ACHN (cell line): ENCODE measurements at regions not wholly inside any gene's neighbourhood (a gene's known extent, or its start where the extent isn't known, plus 50 kb on each side); places are given as distances from the start of the nearest gene placed in this dataset.
"Not testable (repeated sequence)": the region's sequence is repeated elsewhere in the genome, so short reads cannot be mapped to it uniquely, and the experiment has no call there.

ENCODE experiments used
- DNase-seq: peaks from one replicate; pipeline ENCODE4 v3.0.0-alpha.2; 2015
- in situ Hi-C: cut with HindIII; loops from 2 replicates; pipeline ENCODE4 v1.10.0; 2017; ENCODE audit warnings: low sequenced_read_pairs, low pct_ligation_motif_present, low pct_unique_long_range_greater_than_20kb

DNA sequence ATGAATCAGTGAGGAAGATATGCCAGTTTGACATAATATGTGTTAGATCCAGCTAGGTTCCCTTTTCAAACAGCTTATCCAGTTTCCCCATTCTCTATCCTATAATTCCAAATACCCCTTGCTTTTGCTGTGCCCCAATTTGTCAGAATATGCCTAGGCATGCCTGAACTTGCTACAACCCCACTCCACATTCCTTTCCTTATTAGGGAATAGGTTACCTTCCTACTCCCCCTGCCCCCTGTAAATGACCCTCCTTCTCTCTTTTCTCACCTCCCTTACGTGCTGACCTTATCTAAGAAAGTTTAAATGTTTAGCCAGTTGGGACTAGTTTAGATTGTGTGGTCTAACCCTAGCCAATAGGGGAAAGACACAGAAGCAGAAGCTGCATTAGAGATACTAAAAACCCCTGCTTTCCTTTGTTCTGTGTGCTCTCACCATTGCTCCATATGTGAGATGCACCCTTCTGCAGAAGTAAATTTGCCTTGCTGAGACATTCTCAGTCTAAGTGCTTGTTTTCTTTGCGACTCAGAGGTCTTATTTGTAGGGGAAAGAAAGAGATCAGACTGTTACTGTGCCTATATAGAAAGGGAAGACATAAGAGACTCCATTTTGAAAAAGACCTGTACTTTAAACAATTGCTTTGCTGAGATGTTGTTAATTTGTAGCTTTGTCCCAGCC is 267.8 kb downstream of the SH2D4B start:
- DNase-seq, result no peak
- in situ Hi-C loops, result no loop called here

DNA sequence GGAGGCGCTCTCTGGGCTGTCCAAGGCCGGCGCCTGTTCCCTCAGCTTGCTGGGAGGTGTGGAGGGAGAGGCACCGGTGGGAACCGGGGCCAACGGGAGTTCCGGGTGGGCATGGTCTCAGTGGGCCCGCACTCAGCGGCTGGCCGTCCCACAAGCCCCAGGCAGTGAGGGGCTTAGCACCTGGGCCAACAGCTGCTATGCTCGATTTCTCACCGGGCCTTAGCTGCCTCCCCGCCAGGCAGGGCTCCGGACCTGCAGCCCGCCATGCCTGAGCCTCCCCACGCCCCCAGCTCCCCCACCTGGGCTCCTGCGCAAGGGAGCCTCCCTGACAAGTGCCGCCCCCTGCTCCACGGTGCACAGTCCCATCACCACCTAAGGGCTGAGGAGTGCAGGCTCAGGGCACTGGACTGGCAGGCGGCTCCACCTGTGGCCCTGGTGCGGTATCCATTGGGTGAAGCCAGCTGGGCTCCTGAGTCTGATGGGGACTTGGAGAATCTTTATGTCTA is 276.5 kb downstream of the SH2D4B start:
- DNase-seq, result no peak
- in situ Hi-C loops, result no loop called here

DNA sequence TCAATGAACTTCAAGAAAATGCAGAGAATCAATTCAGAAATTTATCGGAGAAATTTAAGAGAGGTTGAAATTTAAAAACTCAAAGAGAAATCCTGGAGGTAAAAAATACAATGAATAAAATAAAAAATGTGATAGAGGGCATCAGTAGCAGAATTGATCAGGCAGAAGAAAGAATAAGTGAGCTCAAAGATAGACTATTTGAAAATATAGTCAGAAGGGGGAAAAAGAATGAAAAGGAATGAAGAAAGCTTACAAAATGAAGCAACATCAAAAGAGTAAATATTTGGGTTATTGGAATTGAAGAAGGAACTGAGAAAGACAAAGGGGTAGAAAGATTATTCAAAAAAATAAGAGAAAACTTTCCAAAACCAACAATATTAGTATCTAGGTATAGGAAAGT is 291.4 kb downstream of the SH2D4B start:
- no peak for DNase-seq
- in situ Hi-C loops, result no loop called here

DNA sequence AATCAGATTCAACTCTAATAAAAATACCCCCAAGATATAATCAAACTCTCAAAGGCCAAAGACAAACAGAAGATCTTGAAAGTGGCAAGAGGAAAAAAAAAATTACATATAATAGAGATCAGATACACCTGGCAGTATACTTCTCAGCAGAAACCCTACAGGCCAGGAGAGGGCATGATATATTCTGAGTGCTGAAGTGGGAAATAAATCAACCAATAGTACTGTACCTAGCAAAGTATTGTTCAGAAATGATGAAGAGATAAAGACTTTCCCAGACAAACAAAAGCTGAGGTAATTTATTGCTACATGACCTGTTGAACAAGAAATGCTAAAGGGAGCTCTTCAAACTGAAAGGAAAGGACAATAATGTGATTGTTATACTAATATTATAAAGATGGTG is 291.9 kb downstream of the SH2D4B start:
- in situ Hi-C loops, result no loop called here
- DNase-seq, result no peak

DNA sequence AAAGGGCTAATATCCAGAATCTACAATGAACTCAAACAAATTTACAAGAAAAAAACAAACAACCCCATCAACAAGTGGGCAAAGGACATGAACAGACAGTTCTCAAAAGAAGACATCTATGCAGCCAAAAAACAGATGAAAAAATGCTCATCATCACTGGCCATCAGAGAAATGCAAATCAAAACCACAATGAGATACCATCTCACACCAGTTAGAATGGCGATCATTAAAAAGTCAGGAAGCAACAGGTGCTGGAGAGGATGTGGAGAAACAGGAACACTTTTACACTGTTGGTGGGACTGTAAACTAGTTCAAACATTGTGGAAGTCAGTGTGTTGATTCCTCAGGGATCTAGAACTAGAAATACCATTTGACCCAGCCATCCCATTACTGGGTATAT is 295.0 kb downstream of the SH2D4B start:
- in situ Hi-C loops, result not testable (repeated sequence)

DNA sequence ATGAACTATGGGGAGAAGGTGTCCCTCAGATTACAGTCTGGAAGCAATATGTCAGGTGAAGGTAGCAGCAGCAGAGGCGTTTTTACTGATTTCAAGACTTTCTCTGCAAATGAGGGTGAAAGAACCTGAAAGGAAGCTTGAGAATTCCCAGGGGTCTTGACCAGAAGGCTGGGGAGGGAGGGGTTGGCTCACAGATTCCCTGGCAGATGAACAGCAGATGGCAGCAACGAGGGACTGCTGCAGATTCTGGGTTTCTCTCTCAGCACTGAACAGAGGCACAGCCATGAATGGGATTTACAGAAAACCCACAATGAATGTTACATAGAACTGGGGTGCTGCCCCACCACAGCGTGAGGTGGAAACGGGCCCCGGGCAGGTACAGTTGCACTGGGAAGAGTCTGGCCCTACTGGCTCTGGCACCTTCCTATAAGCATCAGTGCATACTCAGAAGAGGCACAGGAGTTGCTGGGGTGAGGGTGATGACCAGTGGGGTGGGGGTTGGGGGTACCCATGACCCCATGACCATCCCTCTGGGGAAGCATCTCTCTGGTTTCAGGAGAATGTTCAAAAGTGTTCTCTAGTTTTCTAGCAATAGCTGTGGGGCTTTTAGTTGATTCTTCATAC is 317.8 kb downstream of the SH2D4B start:
- in situ Hi-C loops, result no loop called here
- DNase-seq, result peak; percentile 11

More for the DNA sequence above, 295.0 kb downstream of the SH2D4B start:
- not testable (repeated sequence) for DNase-seq

DNA sequence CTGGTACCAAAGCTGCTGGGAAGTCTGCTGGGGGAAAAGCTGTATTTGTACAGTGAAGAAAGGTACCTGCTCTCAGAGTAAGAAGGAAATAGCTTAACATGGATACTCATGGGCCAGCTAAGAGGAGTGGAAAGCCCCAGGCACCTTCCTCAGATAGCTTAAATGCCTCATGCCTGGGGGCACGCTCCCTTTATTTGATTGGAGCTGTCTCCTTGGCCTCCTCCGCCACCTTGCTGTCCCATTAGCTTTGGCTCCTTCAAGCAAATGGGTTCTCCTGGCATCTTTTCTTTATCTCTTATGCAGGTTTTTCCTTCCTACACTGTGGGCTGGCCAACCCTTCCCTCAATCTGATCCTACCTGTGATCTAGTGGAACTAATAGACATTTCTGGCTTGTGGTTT is 318.5 kb downstream of the SH2D4B start:
- no peak for DNase-seq
- in situ Hi-C loops, result no loop called here

DNA sequence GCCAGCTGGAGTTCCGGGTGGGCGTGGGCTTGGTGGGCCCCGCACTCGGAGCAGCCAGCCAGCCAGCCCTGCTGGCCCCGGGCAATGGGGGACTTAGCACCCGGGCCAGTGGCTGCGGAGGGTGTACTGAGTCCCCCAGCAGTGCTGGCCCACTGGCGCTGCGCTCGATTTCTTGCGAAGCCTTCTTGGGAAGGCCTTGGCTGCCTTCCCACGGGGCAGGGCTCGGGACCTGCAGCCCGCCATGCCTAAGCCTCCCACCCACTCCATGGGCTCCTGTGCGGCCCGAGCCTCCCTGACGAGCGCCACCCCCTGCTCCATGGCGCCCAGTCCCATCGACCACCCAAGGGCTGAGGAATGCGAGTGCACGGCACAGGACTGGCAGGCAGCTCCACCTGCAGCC is 321.6 kb downstream of the SH2D4B start:
- in situ Hi-C loops, DNase-seq: not testable (repeated sequence)

DNA sequence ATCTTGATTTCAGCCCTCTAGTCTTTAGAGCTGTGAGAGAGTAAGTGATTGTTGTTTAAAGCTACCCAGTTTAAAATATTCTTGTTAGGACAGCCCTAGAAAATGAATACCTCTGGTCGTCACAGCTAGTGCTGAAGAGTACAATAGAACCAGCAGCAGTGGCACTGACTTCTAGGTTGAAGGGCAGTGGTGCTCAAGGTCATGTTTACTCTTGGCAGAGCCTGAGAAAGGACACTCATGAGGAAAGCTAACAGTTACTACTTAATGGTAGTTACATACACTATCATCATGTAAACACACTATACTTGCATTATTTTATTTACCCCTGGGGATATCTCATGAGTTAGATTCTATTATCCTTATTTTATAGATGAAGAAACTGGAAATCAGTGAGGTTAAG is 323.0 kb downstream of the SH2D4B start:
- no peak for DNase-seq
- in situ Hi-C loops, result no loop called here

DNA sequence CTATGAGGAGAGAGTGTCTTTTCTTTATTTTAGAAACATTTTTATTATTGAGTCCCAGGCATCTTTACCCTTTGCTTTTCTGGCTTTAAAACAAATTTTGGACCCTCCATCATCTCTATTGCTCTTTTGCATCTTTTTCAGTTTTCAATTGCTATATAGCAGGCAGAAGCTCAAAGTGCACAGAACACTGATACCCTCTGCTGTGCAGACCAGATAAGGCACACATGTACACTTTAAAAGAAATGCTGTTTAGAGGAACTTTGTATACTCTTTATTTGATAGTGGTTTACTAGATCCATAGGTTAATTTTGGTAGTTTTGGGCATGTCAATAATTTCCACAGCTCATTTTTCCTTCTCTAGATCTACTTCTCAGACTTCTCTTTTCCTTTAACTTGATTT is 324.2 kb downstream of the SH2D4B start:
- in situ Hi-C loops, result no loop called here
- no peak for DNase-seq

DNA sequence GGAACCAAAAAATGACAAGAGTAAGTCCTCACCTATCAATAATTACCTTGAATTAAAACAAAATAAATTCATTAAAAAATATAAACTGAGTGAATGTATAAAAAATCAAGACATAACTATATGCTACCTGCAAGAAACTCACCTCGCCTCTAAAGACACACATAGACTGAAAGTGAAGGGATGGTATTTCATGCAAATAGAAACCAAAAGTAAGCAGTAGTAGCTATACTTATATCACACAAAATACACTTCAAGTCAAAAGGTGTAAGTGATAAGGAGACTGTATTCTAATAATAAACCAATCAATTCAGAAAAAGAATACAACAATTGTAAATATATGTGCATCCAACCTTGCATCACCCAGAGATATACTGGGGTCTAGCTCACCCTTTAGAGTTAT is 332.6 kb downstream of the SH2D4B start:
- in situ Hi-C loops, result no loop called here
- no peak for DNase-seq

DNA sequence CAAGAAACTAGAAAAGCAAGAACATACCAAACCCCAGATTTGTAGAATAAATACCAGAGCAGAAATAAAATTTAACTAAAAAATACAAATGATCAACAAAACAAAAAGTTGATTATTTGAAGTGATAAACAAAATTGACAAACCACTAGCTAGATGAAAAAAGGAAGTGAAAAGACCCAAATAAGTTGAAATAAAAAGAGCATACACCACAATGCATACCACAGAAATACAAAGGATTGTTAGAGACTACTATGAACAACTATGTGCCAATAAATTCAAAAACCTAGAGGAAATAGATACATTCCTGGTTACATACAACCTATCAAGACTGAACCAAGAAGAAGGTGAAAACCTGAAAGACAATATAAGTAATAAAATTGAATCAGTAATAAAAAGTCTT is 333.4 kb downstream of the SH2D4B start:
- no peak for DNase-seq
- in situ Hi-C loops, result no loop called here

DNA sequence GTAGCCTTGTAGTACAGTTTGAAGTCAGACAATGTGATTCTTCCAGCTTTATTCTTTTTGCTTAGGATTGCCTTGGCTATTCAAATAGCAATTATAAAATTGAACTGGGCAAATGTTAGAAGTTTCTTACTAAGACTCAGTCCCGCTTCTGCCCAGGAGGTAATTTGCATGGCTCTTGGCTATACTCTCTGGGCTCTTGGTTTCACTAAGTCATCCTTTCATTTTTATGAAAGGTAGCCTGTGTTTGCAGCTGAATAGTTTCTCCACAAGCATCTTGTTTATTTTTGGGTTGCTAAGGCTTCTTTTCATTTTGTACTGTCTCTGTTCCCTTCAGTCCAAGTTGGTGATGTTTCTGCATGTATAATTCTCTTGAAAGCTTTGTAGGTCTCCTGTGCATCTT is 340.6 kb downstream of the SH2D4B start:
- in situ Hi-C loops, result no loop called here
- DNase-seq, result no peak

DNA sequence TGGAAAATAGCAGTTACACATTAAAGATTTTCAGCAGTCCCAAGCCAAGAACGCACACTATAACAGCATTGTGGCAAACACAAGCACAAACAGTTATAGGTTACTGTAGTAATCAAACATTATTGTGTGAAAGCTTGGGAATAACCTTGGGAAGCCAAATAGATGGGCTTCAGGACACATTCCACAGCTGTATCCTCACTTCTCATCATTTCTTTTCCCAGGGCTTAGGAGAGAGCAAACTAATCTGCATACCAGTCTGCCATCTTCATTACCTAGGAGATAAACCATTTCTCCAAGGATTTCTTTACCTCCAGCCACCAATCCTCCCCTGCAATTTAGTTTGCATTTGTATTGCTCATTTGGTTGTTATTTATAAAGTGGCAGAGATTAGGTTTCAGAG is 352.4 kb downstream of the SH2D4B start:
- in situ Hi-C loops, result no loop called here
- DNase-seq, result no peak

DNA sequence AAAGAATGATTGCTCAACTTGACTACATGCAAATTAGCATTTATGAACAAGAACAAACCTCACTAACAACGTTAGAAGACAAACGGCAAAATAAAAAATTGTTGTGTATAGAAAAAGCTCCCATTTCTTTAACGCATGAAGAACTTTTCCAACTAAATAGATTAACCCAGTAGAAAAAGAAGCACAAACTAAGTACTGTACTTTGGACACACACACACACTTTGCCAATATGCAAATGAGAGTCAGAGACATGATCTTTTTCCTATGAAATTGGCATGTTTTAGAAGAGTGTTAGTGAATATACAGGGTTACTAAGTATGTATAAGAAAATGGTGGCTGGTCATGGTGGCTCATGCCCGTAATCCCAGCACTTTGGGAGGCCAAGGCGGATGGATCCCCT is 355.6 kb downstream of the SH2D4B start:
- in situ Hi-C loops, result no loop called here
- no peak for DNase-seq

DNA sequence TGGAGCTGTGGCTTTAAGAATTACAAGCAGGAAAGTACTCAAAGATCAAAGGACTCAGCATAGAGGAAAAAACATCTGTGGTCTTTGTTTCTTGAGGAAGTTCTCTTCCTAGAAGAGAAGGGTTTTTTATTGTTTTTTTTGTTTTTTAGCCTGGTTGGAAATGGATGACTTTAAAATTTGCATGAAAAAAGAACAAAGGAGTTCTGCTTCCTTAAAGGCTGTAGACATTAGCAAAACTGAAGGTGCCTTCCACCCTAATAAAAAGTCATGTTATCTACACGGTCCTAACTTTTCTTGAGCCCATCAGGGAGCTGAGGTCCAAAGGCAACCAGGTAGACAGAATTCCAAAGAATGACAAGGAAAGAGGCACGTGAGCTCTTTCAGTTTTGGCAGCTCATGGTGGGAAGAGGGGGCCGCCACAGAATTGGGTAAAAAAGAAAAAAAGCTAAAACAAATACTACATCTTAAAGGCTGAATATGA is 356.6 kb downstream of the SH2D4B start:
- in situ Hi-C loops, result no loop called here

DNA sequence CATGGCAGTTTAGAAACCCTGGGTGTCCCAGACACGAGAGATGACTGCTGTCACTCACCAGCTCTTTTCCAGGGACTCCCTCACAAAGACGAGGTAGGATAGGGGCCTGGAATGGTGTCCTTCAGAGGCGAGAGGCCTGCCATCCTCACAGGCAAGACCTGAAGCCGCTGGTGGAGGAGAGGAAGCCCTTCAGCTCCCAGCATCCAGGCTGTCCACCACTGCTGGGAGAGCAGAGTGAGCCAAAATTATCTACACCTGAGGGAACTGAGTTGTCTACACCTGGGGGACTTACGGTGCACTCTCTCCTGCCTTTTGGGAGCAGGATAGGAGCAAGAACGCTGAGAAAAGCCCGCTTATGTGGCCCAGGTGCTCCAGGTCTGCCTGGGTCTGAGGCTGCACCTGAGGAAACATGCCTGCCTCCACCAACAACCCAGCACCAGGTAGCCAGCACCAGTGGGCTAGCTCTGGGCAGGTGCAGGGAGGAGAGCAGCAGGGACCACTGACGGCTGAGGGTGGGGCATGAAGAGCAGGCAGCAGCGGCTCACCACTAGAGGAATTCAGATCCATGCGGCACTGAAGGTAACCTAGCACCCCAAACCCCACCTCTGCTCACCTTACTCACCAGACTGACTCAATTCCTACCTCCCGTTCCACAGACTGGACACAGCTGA is 357.2 kb downstream of the SH2D4B start:
- no peak for DNase-seq
- in situ Hi-C loops, result no loop called here

More for the DNA sequence above, 356.6 kb downstream of the SH2D4B start:
- no peak for DNase-seq

DNA sequence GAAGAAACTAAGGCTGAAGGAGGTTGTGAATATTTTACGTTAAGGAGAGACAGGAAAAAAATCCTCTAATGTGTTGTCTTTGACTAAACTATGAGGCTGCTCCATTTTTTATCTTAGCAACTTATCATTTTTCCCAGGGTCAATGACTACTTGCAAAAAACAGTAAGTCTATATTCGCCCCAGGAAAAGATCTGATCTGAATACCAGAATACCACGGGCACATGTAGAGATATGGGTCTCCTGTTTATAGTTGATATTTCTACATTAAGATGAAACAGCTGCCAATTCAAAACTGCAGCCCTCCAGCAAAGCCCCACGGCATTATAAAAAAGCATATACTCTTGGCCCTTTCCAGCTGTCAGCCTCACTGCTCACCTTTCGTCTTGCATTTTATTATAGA is 358.4 kb downstream of the SH2D4B start:
- DNase-seq, result no peak
- in situ Hi-C loops, result no loop called here

DNA sequence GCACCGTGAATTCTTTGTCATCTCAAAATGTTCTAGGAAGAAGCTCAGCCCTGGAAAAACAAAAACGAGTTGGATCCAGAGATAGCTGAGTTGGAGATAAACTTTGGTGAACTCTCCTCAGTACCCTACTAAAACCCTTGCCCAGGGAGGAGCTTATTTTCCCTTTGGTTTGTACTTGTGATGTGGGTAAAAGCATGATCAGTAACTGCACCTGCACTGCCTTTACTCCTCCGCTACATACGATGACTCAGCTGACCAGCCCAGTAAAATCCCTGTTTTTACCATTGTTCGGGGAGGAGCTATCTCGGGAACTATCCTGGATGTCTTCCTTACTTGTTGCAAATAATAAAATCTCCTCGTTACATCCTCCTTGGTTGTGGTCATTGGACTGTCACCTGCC is 359.3 kb downstream of the SH2D4B start:
- in situ Hi-C loops, result no loop called here
- DNase-seq, result no peak

DNA sequence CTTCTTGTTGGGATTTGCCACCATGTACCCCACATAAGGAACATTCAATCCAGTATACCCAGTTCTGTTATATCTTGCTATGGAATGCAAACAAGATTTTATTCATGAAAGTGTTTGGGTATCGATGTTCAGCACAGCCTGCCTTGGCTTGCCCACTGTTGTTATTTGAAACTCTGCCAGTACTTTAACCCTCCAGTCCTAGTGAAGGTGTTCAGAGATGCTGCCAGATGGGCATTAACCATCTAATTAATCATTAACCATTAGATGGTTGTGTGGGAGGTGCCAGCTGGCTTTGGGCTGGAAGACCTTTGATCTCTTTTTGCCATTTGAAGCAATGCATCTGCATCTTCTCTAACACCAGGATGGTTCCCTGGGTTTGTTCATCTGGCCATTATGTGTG is 363.0 kb downstream of the SH2D4B start:
- in situ Hi-C loops, result no loop called here

More for the DNA sequence above, 363.0 kb downstream of the SH2D4B start:
- no peak for DNase-seq
